HCT116 (cell line): ENCODE measurements at regions not wholly inside any gene's neighbourhood (a gene's known extent, or its start where the extent isn't known, plus 50 kb on each side); places are given as distances from the start of the nearest gene placed in this dataset.

Source experiments
- ATAC-seq: fragments of 200-7000 bp; cut with Tn5 transposase; 2 replicates; pipeline ENCODE4 v1.9.1; 2020; ENCODE audit warnings: mild to moderate bottlenecking, moderate library complexity
- BruUV-seq: library from RNA; stranded (reverse); fragments of 400-500 nt; replicated peaks from 2 replicates; lab custom pipeline; 2021; lab: Mats Ljungman, UMichigan
- CTCF ChIA-PET: fragments of 300-600 bp; sonication (Branson Sonifier 250); formaldehyde crosslinking; loops from one replicate; lab custom pipeline; 2021; ENCODE audit warnings: antibody characterized with exemption; lab: Charles Lee
- POLR2A ChIA-PET: fragments of 300-600, 350-600 bp; sonication (Branson Sonifier 250); formaldehyde crosslinking; loops from one replicate; lab custom pipeline; 2021; ENCODE audit warnings: antibody characterized with exemption; lab: Charles Lee
- RAD21 ChIA-PET, 2 experiments: fragments of 300-600 bp; sonication (Branson Sonifier 250); formaldehyde crosslinking; loops; one replicate each; lab custom pipeline; 2023; ENCODE audit warnings: low total read pairs in 2 of 2; ENCODE audit not compliant: uncharacterized antibody in 2 of 2, unreplicated experiment in 2 of 2, low non-redundant PET in 1 of 2; lab: Charles Lee
- DNase-seq: peaks from one replicate; pipeline ENCODE4 v3.0.0-alpha.2; 2010; ENCODE audit warnings: low read depth, low spot score
- H2AFZ ChIP-seq: fragments of 200-600 bp; shearing (Covaris generic), sonication (generic); 2 replicates; pipeline ENCODE4 v1.6.1; 2017; ENCODE audit warnings: low read depth, mixed run types, mixed read lengths, antibody characterized with exemption, low read length; ENCODE audit not compliant: poor library complexity, severe bottlenecking
- H3K27ac ChIP-seq: 2 replicates; pipeline ENCODE4 v1.5.1; 2012; ENCODE audit warnings: low read depth, low read length
- H3K27me3 ChIP-seq: fragments of 200-600 bp; sonication (generic); 2 replicates; pipeline ENCODE4 v1.6.1; 2016; ENCODE audit warnings: mixed run types, low read length, mixed read lengths; ENCODE audit not compliant: insufficient read depth
- H3K36me3 ChIP-seq, 2 experiments: fragments of 200-500 bp in 1 of 2; fragments of 200-600 bp in 1 of 2; sonication (Bioruptor generic) in 1 of 2; sonication (generic) in 1 of 2; 2 replicates each; pipeline versions ENCODE4 v1.5.1 to v1.6.1; 2014 to 2016; ENCODE audit warnings: low read length in 2 of 2, inconsistent platforms in 1 of 2, mixed read lengths in 1 of 2, mixed run types in 1 of 2; ENCODE audit not compliant: insufficient read depth in 2 of 2, control insufficient read depth in 1 of 2
- H3K4me1 ChIP-seq, 2 experiments: fragments of 200-600 bp in 1 of 2; sonication (generic) in 1 of 2; 2 replicates each; pipeline versions ENCODE4 v1.5.1 to v1.6.1; 2012 to 2017; ENCODE audit warnings: low read length in 2 of 2, inconsistent platforms in 1 of 2, mild to moderate bottlenecking in 1 of 2, mixed read lengths in 1 of 2, mixed run types in 1 of 2, moderate library complexity in 1 of 2; ENCODE audit not compliant: insufficient read depth in 2 of 2, control insufficient read depth in 1 of 2
- H3K4me2 ChIP-seq: fragments of 200-600 bp; sonication (generic); 2 replicates; pipeline ENCODE4 v1.6.1; 2017; ENCODE audit warnings: mixed run types, low read length, mixed read lengths
- H3K4me3 ChIP-seq, 2 experiments: fragments of 200-600 bp in 1 of 2; sonication (generic) in 1 of 2; replicated peaks in 1 of 2; 2 replicates each; pipeline ENCODE4 v1.5.1; 2011 to 2016; ENCODE audit warnings: low read length in 2 of 2, control low read depth in 1 of 2, low read depth in 1 of 2, mild to moderate bottlenecking in 1 of 2, mixed read lengths in 1 of 2, mixed run types in 1 of 2
- H3K79me2 ChIP-seq: fragments of 200-600 bp; sonication (generic); 2 replicates; pipeline ENCODE4 v1.6.1; 2017; ENCODE audit warnings: mild to moderate bottlenecking, mixed run types, low read length, moderate library complexity, mixed read lengths; ENCODE audit not compliant: insufficient read depth
- H3K9ac ChIP-seq: fragments of 200-600 bp; sonication (generic); 2 replicates; pipeline ENCODE4 v1.6.1; 2016; ENCODE audit warnings: low read length, mixed read lengths
- H3K9me2 ChIP-seq: fragments of 200-600 bp; sonication (generic), shearing (Covaris generic); 2 replicates; pipeline ENCODE4 v1.6.1; 2017; ENCODE audit warnings: mixed run types, mild to moderate bottlenecking, moderate library complexity; ENCODE audit not compliant: insufficient read depth
- H3K9me3 ChIP-seq, 2 experiments: fragments of 200-500 bp in 1 of 2; fragments of 200-600 bp in 1 of 2; sonication (Bioruptor generic) in 1 of 2; sonication (generic) in 1 of 2; 2 replicates each; pipeline ENCODE4 v1.6.1; 2014 to 2017; ENCODE audit warnings: low read length in 2 of 2, mixed read lengths in 2 of 2, inconsistent platforms in 1 of 2, low read depth in 1 of 2, mild to moderate bottlenecking in 1 of 2, mixed run types in 1 of 2, moderate library complexity in 1 of 2; ENCODE audit not compliant: control insufficient read depth in 1 of 2, insufficient read depth in 1 of 2
- H4K20me1 ChIP-seq: fragments of 200-600 bp; sonication (generic), shearing (Covaris generic); 2 replicates; pipeline ENCODE4 v1.6.1; 2017; ENCODE audit warnings: mixed run types, mild to moderate bottlenecking, moderate library complexity; ENCODE audit not compliant: insufficient read depth
- ATF3 ChIP-seq: IDR thresholded peaks from 2 replicates; pipeline ENCODE4 v1.6.1; 2012
- EGR1 ChIP-seq: IDR thresholded peaks from 2 replicates; pipeline ENCODE4 v1.6.1; 2012; ENCODE audit warnings: low read depth
- EZH2phosphoT487 ChIP-seq: fragments of 200-600 bp; IDR thresholded peaks from 2 replicates; pipeline ENCODE4 v1.6.1; 2018; ENCODE audit warnings: antibody characterized with exemption, borderline replicate concordance
- FOSL1 ChIP-seq: IDR thresholded peaks from 2 replicates; pipeline ENCODE4 v1.6.1; 2012; ENCODE audit warnings: low read depth
- JUND ChIP-seq: IDR thresholded peaks from 2 replicates; pipeline ENCODE4 v1.6.1; 2012
- MAX ChIP-seq: IDR thresholded peaks from 2 replicates; pipeline ENCODE4 v1.6.1; 2012
- POLR2A ChIP-seq: IDR thresholded peaks from 2 replicates; pipeline ENCODE4 v1.7.0; 2011; ENCODE audit warnings: borderline replicate concordance; ENCODE audit not compliant: insufficient read depth, insufficient read length; ENCODE audit errors: extremely low read depth
- POLR2AphosphoS5 ChIP-seq: IDR thresholded peaks from 2 replicates; pipeline ENCODE4 v1.6.1; 2011; ENCODE audit warnings: mild to moderate bottlenecking, low read depth, low read length, moderate library complexity
- RAD21 ChIP-seq: IDR thresholded peaks from 2 replicates; pipeline ENCODE4 v1.6.1; 2012; ENCODE audit warnings: low read depth, mild to moderate bottlenecking
- SIN3A ChIP-seq: IDR thresholded peaks from 2 replicates; pipeline ENCODE4 v1.6.1; 2012; ENCODE audit warnings: low read depth
- SP1 ChIP-seq: IDR thresholded peaks from 2 replicates; pipeline ENCODE4 v1.6.1; 2012; ENCODE audit warnings: low read depth
- SRF ChIP-seq: IDR thresholded peaks from 2 replicates; pipeline ENCODE4 v1.6.1; 2012; ENCODE audit warnings: low read depth
- TCF7L2 ChIP-seq: IDR thresholded peaks from 2 replicates; pipeline ENCODE4 v1.7.0; 2011; ENCODE audit warnings: borderline replicate concordance, inconsistent platforms; ENCODE audit not compliant: insufficient read depth, insufficient read length; ENCODE audit errors: extremely low read depth
- YY1 ChIP-seq: IDR thresholded peaks from 2 replicates; pipeline ENCODE4 v1.6.1; 2011; ENCODE audit warnings: low read length, low read depth, moderate library complexity, mild to moderate bottlenecking; ENCODE audit not compliant: insufficient replicate concordance; ENCODE audit errors: extremely low read depth
- ZBTB33 ChIP-seq: IDR thresholded peaks from 2 replicates; pipeline ENCODE4 v1.6.1; 2011; ENCODE audit warnings: mild to moderate bottlenecking, low read length, moderate library complexity; ENCODE audit not compliant: insufficient replicate concordance; ENCODE audit errors: extremely low read depth
- ZFX ChIP-seq: fragments of 450-650 bp; IDR thresholded peaks from 2 replicates; pipeline ENCODE4 v1.6.1; 2017
- intact Hi-C: fragments of 100-400 bp; cut with micrococcal nuclease; formaldehyde crosslinking; loops from 2 replicates; pipeline ENCODE4 v1.10.0; 2022

GRCh38 chr2:214651451-214651850, 158.0 kb downstream of the BARD1 start (continued):
- TF ChIP-seq ZBTB33: no peak

- H3K9me3 ChIP-seq: no peaks in the 10 kb centered on the region
- no peak overlapping the region for H2AFZ ChIP-seq
- H3K4me3 ChIP-seq: no peak overlapping the region
- no peak for DNase-seq
- no peak overlapping the region for H3K9ac ChIP-seq
- H3K27me3 ChIP-seq: no peaks in the 10 kb centered on the region
- no peaks in the 10 kb centered on the region for H3K79me2 ChIP-seq
- no peak overlapping the region for H3K4me2 ChIP-seq
- POLR2A ChIA-PET: no interaction called here
- H4K20me1 ChIP-seq: no peaks in the 10 kb centered on the region
- BruUV-seq: no TSS peak
- 0 out of 2 replicates have a peak, but pooled peaks cover 4% of the 10 kb centered on the region for H3K9me2 ChIP-seq
- TF ChIP-seq ZFX: no peak
- no peak for TF ChIP-seq RAD21
- no peak for TF ChIP-seq EZH2phosphoT487
- TF ChIP-seq FOSL1: no peak
- no peak for TF ChIP-seq MAX
- no peak for TF ChIP-seq POLR2A
- TF ChIP-seq JUND: no peak
- TF ChIP-seq ATF3: no peak
- TF ChIP-seq YY1: no peak
- no peak for TF ChIP-seq SRF
- no peak for TF ChIP-seq POLR2AphosphoS5
- no peak for TF ChIP-seq TCF7L2
- TF ChIP-seq EGR1: no peak
- no peak for TF ChIP-seq SIN3A
- TF ChIP-seq SP1: no peak
- TF ChIP-seq, all 23 proteins: peak for 0
- H3K36me3 ChIP-seq: no peaks in the 10 kb centered on the region
- no peak overlapping the region for H3K27ac ChIP-seq
- RAD21 ChIA-PET: no interaction called here
- intact Hi-C loops: no loop called here
- no peaks in the 10 kb centered on the region for H3K4me1 ChIP-seq
- CTCF ChIA-PET: no interaction called here
- no peak for ATAC-seq
Observed at GRCh38 chr2:214649440-214650205, 159.9 kb downstream of the BARD1 start.
